Activated CD4-positive, CD25-positive, alpha-beta regulatory T cell treated with anti-CD3 and anti-CD28 coated beads, Interleukin-2, amount 50 U/mL, for 24 hours (primary cell): ENCODE measurements at regions not wholly inside any gene's neighbourhood (a gene's known extent, or its start where the extent isn't known, plus 50 kb on each side); places are given as distances from the start of the nearest gene placed in this dataset.
"Not testable (repeated sequence)": the region's sequence is repeated elsewhere in the genome, so short reads cannot be mapped to it uniquely, and the experiment has no call there.

ENCODE experiments used
- ATAC-seq, 2 donors: fragments of 150-1000 bp; cut with Tn5 transposase; one replicate each; pipeline ENCODE4 v1.10.0; 2021; ENCODE audit warnings: mild to moderate bottlenecking in 1 of 2, moderate library complexity in 1 of 2

DNA sequence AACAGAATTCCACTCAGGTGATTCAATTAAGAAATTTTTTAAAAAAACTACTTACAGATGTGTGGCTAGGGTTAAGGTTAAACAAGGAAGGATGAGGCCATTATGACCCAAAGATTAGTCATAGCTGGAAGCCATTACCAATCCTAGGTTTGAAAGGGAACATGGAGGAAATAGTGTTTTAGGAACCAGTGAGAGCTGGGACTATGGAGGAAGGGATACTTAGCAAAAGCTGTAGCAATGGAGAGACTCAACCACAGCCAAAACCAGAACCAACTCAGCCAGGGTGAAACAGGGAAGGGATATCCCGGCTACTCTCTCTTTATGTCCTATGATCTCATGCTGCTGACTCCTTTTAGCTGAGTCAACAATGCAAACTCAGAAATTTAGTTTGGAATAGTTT lies 148.6 kb upstream of the CNKSR2 start:
- no peak for ATAC-seq

DNA sequence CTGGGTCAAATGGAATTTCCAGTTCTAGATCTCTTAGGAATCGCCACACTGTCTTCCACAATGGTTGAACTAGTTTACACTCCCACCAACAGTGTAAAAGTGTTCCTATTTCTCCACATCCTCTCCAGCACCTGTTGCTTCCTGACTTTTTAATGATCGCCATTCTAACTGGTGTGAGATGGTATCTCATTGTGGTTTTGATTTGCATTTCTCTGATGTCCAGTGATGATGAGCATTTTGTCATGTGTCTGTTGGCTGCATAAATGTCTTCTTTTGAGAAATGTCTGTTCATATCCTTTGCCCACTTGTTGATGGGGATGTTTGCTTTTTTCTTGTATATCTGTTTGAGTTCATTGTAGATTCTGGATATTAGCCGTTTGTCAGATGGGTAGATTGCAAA lies 145.2 kb upstream of the CNKSR2 start:
- ATAC-seq = not testable (repeated sequence)

DNA sequence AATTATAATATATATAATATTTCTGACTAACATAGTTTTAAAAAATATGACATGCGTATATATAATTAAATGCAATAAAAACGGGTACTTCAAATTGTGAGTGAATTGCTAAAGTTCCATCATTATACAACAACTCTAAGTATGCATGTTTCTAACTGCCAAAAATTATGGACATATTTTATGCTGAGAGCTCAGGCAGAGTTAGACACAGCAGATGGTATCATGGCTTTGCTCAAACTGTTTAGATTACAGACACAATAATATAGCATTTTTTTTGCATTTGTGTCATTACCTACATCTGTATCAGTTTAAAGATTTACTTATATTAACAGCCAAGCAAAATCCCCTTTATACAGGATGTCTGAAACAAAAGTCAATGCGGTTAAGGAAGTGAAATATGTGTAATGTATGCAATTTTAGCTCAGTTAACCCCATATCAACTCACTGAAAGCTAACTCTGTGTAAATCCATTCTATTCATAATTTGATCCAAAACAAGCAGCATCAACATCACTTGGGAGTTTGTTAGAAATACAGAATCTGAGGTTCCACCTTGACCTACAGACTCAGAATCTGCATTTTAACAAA lies 119.1 kb upstream of the CNKSR2 start:
- no peak for ATAC-seq

- ATAC-seq = no peak
These were observed 107.3 kb upstream of the CNKSR2 start for GRCh38 chrX:21266949-21267348.

GRCh38 chrX:21276736-21277433 lies 97.3 kb upstream of the CNKSR2 start:
- ATAC-seq = no peak

DNA sequence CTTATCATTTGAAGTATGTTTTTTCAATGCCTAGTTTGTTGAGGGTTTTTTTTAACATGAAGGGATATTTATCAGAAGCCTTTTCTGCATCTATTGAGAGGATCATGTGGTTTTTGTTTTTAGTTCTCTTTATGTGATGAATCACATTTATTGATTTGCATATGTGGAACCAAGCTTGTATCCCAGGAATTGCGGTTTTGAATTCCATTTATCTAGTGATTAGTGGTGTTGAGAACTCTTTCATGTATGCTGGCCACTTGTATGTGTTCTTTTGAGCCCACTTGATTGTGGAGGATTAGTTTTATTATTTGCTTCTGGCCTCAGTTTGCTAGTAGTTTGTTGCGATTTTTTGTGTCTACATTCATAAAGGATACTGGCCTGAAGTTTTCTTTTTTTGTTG lies 85.0 kb upstream of the CNKSR2 start:
- no peak for ATAC-seq

DNA sequence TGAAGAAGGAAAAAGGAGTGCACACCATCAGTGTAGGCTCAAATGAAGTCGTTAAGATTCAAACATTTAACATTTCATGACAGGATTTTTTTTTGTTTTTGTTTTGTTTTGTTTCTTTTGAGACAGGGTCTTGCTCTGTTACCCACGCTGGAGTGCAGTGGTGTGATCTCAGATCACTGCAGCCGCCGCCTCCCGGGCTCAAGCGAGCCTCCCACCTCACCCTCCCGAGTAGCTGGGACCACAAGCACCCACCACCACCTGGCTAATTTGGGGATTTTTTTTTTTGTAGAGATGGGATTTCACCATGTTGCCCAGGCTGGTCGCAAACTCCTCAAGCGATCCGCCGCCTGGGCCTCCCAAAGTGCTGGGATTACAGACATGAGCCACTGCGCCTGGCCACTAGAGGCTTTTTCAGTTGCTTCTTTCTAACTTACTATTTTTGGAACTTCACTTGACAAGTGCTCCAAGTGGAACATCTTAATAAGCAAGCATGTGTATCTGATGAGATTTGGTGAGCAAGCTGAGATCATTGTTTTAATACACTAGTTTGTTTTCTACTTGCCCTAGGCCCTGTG lies 78.9 kb upstream of the CNKSR2 start:
- no peak for ATAC-seq

DNA sequence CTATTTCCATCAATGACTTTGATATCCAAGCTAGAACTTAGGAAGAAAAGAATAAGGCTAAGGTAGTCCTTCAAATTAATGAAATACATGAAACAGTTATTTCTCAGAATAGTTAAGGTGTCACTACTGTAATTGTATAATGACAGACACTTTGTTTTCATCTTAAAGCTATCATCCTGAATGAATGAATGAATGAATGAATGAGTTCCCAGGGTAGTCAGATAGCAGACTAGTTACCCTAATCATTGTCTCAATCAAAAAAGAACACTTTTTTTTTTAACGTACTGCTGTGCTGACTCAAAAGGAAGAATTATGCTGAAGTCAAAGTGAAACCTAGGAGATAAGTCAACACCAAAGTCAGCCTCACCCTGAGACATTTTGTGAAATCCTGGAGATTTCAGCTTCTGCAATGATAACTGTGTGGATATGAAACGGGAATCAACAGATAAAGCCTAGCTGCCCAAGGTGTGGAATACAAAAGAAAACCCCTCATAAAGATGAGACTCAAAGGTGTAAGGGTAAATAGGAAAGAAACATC lies 68.3 kb upstream of the CNKSR2 start:
- peak in 1 of 2 donors; percentile 43 for ATAC-seq

DNA sequence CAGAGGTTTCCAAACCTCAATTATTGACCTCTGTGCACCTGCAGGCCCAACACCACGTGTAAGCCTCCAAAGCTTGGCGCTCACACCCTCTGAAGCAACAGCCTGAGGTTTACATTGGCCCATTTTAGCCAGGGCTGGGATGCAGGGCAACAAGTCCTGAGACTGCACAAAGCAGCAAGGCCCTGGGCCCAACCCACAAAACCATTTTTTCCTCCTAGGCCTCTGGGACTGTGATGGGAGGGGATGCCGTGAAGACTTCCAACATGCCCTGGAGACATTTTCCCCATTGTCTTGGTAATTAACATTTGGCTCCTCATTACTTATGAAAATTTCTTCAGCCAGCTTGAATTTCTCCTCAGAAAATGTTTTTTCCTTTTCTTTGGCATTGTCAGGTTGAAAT lies 54.9 kb upstream of the CNKSR2 start:
- ATAC-seq = no peak
